Inflammatory macrophage treated with lipopolysaccharide for 1 hour (primary cell): ENCODE measurements at regions not wholly inside any gene's neighbourhood (a gene's known extent, or its start where the extent isn't known, plus 50 kb on each side); places are given as distances from the start of the nearest gene placed in this dataset.
"Not testable (repeated sequence)": the region's sequence is repeated elsewhere in the genome, so short reads cannot be mapped to it uniquely, and the experiment has no call there.

Source experiments
- DNase-seq, 2 donors: peaks; one replicate each; pipeline ENCODE4 v3.0.0-alpha.2; 2020 to 2022

DNA sequence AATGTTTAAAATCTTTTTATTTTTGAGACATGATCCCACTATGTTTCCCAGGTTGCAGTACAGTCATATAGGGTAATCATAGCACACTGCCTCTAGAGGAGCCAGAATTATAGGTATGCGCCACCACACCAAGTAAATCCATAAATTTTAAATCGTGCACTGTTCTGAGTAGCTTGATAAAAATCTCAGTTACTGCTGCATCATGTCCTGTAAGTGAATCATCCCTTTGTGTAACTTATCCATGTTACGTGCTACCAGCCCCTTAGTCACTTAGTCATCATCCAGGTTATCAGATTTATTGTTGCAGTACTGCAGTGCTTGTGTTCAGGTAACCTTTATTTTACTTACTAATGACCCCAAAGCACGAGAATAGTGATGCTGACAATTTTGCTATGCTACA, 1770.9 kb downstream of the BRINP3 start:
- no peak for DNase-seq

DNA sequence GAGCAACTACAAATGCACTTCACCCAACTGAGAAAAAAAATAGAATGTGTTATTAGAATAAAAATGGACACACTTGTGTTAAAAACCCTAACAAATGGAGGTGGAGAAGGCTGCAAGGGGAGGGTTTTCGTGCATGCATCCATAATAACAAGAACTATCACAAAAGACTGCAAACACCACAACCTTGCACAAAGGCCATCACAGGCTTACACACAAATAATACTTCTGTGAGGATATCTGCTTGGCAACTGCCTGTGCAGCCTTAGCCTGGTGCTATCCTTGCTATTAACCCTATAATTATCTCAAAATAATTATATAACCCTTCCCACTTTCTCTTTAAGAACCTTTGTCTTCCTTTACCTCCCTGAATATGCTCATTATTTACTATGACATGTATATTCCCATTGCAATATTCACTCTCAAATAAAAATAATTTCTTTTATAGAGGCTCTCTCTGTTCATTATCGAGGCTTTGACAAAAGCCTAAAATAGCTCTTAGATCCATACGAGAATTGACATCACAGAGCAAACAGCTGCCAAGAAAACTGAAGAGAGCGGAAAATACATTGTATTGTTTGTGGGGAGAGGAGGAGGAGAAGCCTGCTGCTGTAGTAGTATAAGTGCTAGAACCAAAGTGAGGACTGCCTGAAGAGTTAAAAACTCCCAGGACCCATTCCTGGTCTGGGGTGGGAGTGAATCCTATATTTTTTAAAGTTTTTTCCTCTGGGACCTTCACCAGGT, 1768.7 kb downstream of the BRINP3 start:
- no peak for DNase-seq

DNA sequence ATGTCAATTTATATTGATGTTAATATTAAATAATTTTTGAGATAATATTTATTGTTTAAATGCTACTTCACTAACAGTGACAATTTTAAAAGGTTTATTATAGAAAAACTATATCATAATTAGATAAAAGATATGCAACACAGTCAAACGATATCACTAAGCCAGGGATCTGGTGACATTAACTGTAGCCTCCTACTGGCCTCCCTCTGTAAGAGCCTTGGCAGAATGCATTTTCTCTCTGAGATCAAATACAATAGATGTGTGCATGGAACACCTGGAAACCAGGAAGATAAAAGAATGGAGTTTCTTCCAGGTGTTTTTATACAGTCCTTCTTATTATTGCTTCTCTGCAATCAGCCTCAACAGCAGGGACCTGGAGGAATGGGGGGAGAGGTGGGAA, 1762.1 kb downstream of the BRINP3 start:
- DNase-seq = no peak

DNA sequence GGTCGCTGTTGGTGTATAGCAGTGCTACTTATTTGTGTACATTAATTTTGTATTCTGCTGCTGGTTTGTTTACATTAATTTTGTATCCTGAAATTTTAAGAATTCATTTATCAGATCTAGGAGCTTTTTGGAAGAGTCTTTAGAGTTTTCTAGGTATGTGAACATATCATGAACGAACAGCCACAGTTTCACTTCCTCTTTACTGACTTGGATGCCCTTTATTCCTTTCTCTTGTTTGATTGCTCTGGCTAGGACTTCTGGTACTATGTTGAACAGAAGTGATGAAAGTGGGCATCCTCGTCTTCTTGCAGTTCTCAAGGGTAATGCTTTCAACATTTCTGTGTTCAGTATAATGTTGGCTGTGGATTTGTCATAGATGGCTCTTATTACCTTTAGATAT, 1757.9 kb downstream of the BRINP3 start:
- no peak for DNase-seq

DNA sequence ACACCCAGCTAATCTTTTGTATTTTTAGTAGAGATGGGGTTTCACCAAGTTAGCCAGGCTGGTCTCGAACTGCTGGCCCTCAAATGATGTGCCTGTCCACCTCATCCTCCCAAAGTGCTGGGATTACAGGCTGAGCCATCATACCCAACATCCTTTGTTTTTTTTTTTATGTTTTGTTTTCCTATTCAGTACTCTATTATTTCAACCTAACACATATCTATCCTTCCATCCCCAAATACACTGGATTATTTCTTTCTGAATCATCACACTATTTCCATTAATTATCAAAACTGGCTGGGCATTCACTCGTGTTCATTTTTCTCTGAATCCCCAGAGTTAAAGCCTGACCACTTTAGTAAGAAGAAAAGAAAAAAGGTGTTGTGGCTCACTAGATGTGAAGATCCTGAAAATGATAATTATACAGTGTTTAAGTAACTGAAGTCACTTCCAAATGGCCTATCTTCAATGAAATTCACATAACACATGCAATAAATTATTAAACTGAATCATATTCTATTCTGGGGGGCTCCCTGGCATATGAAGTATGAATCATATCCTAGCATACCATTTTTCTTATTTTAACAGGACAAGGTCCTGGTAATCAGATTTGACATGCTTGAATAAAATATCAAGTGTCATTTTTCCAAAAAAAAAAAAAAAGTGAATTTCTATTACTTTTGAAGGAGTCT, 1754.2 kb downstream of the BRINP3 start:
- DNase-seq = no peak

DNA sequence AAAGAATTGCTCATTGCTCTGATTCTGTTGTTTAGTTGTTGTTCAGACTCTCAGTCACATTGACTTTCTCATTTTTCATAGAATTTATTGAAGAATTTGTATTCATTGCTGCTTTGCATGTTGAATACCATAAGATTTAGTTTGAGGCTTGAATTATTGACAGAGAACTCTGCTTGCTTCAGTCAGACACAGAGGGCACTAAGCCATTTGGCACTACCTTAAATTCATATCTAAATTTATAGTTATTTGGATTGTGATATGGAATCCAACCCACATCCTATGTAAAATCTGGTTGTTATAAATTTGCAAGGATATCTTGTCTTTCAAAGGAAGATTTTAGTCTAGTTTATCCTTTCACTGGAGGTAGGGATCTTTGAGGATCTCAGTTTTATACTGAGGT, 1748.6 kb downstream of the BRINP3 start:
- no peak for DNase-seq

DNA sequence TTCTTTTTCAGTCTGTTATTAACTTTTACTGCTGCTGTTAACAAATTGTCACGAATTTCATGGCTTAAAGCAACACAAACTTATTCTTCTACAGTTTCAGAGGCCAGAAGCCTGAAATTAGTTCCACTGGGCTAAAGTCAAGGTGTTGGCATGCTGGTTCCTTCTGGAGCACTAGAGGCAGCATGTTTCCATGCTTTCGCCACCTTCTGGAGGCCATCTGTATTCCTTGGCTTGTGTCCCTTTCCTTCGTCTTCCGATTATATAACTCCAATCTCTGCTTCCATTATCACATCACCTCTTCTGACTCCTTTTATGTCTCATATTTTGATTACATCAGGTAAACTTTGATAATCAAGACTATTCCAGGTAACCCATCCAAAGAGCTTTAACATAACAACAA, 1742.1 kb downstream of the BRINP3 start:
- DNase-seq = no peak

DNA sequence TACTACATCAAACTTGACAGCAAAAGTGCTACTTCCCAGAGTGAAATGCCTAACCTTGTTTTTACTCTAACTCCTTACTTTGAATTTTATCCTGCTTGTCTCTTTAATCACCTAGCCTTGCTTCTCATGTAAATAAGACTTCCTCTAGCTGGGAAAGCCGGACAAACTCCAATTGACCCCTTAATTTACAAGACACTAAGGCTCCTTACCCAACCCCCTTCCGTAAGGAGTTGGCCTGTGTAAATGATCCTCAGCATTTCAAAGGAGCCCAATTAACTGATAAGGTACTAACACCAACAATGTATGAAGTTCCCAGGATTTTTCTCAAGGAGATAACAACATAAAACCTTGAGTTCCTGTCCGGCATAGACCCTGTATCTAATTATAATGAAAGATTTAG, 1728.4 kb downstream of the BRINP3 start:
- DNase-seq = not testable (repeated sequence)

DNA sequence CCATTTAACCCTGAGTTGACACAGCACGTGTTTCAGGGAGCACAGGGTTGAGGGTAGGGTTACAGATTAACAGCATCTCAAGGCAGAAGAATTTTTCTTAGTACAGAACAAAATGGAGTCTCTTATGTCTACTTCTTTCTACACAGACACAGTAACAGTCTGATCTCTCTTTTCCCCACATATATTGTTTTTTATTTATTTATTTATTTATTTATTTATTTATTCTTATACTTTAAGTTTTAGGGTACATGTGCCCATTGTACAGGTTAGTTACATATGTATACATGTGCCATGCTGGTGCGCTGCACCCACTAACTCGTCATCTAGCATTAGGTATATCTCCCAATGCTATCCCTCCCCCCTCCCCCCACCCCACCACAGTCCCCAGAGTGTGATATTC, 1725.6 kb downstream of the BRINP3 start:
- DNase-seq = not testable (repeated sequence)

DNA sequence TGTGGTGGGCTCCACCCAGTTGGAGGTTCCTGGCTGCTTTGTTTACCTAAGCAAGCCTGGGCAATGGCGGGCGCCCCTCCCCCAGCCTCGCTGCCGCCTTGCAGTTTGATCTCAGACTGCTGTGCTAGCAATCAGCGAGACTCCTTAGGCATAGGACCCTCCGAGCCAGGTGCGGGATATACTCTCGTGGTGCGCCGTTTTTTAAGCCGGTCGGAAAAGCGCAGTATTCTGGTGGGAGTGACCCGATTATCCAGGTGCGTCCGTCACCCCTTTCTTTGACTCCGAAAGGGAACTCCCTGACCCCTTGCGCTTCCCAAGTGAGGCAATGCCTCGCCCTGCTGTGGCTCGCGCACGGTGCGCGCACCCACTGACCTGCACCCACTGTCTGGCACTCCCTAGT, 1719.9 kb downstream of the BRINP3 start:
- DNase-seq = not testable (repeated sequence)

DNA sequence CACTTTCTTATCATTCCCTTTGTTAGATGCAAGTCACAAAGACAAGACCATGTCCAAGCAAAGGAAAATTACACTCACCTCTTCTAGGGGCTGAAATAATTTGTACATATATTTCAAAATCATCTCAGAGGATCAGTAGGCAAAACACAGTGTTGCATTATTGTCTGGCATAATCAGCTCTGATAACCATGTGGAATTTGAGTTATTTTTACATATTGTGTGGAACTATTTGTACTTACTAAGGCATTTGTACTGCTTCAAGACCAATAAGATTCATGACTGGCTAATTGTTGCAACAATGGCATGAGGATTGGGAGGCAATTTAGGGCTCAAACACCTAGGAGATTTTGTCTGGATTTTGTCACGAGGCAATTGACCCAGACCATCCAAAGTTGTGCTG, 1716.4 kb downstream of the BRINP3 start:
- no peak for DNase-seq

DNA sequence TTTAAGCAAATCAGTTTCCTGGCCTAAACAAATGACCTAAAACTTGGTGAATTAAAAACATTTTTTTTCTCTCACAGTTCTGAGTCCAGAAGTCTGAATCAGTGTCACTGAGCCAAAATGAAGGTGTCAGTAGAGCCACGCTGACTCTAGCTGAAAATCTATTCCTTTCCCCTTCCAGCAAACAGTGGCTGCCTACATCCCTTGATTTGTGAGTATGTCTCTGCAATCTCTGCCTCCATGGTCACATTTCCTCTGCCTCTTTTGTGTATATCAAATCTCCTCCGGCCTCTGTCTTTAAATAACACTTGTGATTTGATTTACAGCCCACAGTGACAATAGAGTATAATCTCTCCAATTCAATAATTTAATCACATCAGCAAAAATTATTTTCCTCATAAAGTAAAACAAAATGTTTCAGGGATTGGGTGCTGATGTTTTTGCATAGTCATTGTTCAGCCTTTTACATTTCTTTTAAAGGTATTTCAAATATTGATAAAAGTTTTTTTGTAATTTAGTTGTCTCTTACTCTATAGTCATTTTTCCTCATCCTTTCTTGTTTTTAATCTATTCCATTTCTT, 1715.4 kb downstream of the BRINP3 start:
- DNase-seq = no peak

DNA sequence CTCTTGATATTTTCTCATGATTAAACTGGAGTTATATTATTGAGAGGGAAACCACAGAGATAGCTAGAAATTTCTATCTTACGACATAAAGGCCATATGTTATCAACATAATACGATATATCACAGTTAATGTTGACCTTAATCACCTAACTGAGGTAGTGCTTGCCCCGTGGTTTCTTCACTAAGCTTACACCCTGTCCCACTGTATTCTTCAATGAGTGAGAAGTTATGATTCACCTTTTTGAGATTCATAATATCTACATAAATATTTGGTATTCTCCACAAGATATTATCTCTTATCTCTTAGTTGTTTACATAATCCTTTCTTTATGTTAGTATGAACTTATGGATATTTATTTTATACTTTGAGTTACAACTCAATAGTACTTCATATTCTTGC, 1714.1 kb downstream of the BRINP3 start:
- DNase-seq = no peak

DNA sequence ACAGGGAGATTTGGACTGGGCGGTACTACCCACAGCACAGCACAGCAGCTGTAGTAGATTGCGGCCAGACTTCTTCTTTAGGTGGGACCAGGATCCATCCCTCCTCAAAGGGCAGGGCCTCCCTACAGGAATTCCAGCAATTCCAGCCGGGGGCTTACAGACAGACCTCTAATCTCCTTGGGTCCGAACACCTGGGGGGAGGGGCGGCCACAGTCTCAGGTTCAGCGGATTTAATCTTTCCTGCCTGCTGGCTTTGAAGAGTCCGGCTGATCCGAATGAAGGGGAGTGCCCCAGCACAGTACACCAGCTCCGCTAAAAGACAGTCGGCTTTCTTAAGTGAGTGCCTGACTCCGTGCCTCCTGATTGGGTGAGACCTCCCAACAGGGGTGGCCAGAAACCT, 1708.5 kb downstream of the BRINP3 start:
- no peak for DNase-seq

DNA sequence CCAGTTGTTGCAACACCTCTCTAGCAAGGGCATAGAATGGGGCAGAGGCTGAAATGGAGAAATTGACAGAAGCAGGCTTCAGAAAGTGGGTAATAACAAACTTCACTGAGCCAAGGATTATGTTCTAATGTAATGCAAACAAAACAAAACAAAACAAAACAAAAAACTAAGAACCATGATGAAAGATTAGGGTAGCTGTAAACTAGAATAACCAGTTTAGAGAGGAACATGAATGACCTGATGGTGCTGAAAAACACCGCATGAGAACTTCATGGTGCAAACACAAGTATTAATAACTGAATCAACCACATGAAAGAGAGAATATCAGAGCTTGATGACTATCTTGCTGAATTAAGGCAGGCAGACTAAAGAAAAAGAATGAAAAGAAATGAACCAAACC, 1707.7 kb downstream of the BRINP3 start:
- DNase-seq = no peak

DNA sequence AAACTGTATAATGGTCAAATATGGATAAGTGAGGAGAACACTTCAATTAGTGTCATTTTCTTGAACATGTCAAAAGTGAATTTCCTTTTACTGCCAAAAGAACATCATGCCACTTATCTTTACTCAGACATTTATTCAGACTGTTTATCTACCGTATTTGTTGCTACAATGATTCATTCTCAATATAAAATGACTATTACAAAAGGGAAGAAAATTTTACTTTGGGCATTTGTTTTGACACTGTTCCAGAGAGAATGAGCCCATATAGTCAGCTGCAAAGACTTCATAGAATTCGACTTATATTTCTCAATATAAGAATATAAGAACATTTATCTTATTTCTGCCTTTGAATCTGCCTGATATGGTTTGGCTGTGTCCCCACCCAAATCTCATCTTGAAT, 1699.1 kb downstream of the BRINP3 start:
- no peak for DNase-seq

DNA sequence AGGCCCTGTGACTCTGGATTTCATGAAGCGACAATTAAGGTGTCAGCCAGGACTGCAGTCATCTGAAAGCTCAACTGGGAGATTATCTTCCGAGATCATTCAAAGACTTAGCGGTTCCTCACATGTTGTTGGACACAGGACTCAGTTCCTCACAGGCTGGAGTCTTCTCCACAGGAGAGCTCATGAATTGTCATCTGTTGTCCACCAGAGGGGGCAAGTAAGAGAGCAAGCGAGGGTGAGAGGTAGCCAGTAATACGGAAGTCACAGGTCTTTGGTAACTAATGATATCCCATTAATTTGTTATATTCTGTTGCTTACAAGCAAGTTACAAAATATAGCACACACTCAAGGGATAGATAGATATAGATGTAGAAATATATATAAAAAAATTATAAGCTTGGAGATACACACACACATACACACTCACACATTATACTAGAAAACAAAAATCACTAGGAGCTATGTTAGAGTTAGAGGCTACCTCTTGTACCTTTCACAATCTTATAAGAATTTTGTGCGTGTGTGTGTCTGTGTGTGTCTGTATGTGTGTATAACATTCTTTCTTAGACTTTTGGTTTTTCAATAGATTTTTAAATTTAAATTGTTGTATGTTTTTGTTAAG, 1695.3 kb downstream of the BRINP3 start:
- peak; percentile 23 to 35 for DNase-seq

DNA sequence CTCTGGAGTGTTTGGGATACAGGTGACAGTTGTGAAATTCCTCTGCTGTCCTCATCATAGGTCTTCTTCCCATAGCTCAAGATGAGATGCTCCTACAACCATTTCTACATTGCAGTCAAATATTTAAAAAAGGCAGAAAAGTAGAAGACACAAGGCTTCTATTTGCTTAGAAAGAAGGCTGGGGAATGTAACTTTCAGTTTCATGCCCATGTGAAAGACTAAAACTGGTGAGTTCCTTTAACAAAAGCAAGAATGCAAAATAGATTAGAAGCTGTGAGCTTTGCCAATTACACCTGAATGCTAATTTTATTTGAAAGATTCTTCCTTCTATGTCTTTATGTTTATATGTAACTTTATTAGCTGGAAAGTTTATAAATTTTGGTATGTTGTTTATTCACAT, 1682.7 kb downstream of the BRINP3 start:
- DNase-seq = no peak

DNA sequence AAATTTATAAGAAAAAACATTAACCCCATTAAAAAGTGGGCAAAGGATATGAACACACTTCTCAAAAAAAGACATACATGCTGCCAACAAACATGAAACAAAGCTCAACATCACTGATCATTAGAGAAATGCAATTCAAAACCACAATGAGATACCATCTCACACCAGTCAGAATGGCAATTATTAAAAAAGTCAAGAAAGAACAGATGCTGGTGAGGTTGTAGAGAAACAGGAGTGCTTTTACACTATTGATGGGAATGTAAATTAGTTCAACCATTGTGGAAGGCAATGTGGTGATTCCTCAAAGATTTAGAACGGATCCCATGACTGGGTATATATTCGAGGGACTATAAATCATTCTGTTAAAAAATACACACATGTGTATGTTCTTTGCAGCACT, 1665.5 kb downstream of the BRINP3 start:
- DNase-seq = not testable (repeated sequence)

DNA sequence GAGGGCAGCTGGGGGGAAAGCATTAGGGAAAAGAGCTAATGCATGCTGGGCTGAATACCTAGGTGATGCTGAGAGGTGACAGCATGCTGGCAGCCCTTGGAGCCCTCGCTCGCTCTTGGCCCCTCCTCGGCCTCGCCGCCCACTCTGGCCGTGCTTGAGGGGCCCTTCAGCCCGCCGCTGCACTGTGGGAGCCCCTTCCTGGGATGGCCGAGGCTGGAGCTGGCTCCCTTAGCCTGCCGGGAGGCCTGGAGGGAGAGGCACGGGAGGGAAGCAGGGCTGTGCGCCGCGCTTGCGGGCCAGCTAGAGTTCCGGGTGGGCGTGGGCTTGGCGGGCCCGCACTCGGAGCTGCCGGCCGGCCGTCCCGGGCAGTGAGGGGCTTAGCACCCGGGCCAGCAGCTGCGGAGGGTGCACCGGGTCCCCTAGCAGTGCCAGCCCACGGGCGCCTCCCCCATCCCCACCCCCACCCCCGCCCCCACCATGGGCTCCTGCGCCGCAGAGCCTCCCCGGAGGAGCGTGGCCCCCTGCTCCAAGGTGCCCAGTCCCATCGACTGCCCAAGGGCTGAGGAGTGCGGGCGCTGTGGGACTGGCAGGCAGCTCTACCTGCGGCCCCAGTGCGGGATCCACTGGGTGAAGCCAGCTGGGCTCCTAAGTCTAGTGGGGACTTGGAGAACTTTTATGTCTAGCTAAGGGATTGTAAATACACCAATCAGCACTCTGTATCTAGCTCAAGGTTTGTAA, 1664.7 kb downstream of the BRINP3 start:
- DNase-seq = not testable (repeated sequence)

DNA sequence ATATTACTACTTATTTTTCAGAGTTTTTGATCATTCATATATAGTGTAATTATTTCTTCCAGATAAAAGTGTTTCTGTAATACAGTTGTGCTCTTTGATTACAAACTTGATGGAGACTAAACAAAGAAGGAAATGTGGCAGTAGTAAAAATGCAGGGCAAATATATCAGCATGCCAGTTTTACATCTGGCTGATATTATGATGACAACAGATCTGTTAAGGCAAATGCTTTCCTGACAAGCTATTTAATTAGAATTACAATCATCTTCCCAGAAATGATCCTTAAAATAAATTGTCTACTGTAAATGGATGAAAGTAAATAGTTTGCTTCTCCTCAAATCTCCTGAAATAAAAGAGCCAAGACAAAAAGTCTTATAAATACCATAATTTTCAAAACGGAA, 1659.8 kb downstream of the BRINP3 start:
- no peak for DNase-seq

DNA sequence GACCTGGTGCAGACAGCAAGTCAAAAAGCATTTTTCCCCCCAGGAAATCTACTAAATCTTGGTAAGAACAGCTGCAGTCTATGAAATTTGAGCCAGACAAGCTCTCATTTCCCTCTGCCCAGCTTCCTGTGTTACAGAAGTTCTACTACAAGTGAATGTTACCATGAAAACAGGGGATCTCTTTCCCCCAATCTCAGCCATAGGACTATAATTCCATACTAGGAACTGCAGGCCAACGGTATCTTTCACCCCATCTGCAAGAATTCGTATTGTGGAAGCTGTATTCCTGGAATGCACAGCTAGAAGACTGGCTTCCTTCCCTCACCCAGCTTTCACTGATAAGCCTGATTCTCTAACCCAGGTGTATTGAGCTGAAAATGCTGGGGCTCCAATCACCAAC, 1655.4 kb downstream of the BRINP3 start:
- DNase-seq = no peak

DNA sequence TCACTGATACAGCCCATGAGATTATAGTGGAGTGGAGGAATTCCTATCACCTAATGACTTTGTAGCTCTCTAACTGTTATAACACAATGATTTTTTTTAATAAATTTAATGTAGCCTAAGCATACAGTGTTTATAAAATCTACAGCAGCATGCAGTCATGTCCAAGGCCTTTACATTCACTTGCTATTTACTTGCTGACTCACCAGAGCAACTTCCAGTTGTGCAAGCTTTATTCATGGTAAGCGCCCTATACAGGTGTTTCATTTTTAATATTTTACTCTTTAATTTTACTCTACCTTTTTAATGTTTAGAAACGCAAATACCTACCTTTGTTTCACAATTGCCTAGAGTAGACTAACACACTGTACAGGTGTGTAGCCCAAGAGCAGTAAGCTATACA, 1652.2 kb downstream of the BRINP3 start:
- no peak for DNase-seq
